ENCODE measurements at regions not wholly inside any gene's neighbourhood (a gene's known extent, or its start where the extent isn't known, plus 50 kb on each side); places are given as distances from the start of the nearest gene placed in this dataset.
"Not testable (repeated sequence)": the region's sequence is repeated elsewhere in the genome, so short reads cannot be mapped to it uniquely, and the experiment has no call there.

DNA sequence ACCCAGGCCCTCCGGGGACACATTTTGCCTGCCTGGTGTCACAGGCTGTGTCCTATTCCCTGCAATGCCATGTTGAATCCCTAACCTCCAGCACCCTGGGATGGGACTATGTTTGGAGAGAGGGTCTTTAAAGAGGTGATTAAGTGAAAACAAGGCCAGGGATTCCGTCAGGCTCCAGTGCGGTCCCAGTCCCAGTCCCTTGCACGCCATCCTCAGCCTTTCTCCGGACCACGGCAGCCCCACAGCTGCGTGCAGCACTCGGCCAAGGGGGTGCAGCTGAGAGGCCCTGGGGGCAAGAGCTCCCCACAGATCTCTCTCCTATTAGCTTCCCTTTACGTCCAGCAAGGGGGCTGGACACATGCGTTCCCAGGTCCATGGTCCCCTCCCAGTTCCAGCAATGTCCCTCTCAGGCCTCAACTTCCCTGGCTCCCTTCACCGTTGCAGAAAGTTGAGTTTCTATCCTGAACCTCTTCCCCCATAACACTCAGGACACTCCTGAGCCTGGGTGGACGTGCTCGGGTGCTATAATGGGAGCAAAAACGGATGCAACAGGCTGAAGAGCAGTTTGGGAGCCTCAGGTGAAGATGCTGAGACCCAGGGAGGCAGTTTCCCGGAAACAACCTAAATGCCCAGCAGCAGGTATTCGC lies 1422.7 kb downstream of the BRD1 start:
- Histone ChIP-seq H3K9me2 (replicated peaks; ENCODE audit: control insufficient read depth, low read length) (no peaks in the 10 kb centered on the region), H3F3A (ENCODE audit: control insufficient read depth, insufficient read depth) (no peaks in the 10 kb centered on the region), H4K20me1 (ENCODE audit: control insufficient read depth, insufficient read depth, low read depth, low read length) (no peaks in the 10 kb centered on the region), H3K4me3 (ENCODE audit: low read length) (no peak overlapping the region), H3K4me1 (ENCODE audit: control insufficient read depth, low read length) (no peaks in the 10 kb centered on the region), H3K36me3 (ENCODE audit: control insufficient read depth, low read length) (no peaks in the 10 kb centered on the region), H3K9me3 (ENCODE audit: control insufficient read depth, insufficient read depth, low read length) (no peaks in the 10 kb centered on the region), H3K4me2 (ENCODE audit: low read length) (no peak overlapping the region), H3K27me3 (ENCODE audit: control insufficient read depth, low read length) (no peaks in the 10 kb centered on the region; the same call in 1 of the 2 replicates), H3K27ac (ENCODE audit: low read depth, low read length) (no peak overlapping the region), H3K79me2 (ENCODE audit: control insufficient read depth, low read length) (no peaks in the 10 kb centered on the region)
- TF ChIP-seq, protein P1, sequence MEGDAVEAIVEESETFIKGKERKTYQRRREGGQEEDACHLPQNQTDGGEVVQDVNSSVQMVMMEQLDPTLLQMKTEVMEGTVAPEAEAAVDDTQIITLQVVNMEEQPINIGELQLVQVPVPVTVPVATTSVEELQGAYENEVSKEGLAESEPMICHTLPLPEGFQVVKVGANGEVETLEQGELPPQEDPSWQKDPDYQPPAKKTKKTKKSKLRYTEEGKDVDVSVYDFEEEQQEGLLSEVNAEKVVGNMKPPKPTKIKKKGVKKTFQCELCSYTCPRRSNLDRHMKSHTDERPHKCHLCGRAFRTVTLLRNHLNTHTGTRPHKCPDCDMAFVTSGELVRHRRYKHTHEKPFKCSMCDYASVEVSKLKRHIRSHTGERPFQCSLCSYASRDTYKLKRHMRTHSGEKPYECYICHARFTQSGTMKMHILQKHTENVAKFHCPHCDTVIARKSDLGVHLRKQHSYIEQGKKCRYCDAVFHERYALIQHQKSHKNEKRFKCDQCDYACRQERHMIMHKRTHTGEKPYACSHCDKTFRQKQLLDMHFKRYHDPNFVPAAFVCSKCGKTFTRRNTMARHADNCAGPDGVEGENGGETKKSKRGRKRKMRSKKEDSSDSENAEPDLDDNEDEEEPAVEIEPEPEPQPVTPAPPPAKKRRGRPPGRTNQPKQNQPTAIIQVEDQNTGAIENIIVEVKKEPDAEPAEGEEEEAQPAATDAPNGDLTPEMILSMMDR (IDR thresholded peaks at IDR 0.05; ENCODE audit: low read depth, low read length, poor library complexity, severe bottlenecking) = no peak
- TF ChIP-seq EZH2phosphoT487 (IDR thresholded peaks at IDR 0.05; ENCODE audit: borderline replicate concordance, low read length) = no peak

DNA sequence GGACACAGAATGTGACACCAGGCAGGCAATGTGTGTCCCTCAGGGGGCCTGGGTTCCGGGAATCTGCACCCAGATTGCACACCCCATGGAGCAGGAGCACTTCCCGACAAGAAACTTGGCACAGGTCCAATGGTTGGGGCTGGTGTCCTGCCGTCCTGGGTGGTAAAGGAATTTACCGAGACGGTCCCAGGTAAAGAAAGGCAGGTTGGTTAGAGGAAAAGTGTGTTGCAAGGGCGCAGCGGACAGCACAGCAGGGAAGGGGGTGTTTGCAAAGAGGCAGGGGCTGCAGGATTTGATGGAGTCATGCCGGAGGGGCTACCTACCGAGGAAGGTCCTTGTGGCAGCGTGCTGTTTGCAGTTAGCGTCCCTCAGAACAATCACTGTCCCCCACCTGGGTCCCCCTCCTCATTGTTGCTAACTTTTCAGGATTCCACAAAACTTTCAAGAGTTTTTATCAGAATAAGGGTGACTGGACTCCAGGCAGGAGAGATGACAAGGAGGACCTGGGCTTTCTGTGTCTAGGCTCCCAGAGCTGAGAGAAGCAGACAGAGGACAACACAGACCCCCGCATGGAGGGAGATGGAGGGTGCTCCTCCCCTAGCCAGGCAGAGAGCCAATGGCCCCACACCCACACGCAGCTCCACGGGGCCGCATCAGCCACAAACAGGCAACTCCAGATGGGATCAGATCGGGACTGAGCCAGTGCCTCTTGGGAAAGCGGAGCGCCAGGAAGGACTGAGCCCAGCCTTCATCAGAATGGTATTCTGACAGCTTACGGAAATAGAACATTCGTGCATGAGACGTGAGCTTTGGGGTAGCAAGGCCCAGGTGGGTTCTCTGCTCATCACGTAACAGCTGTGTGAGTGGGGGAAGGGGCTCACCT lies 1423.9 kb downstream of the BRD1 start:
- Histone ChIP-seq H3K4me2 (ENCODE audit: low read length) (no peak overlapping the region), H3K4me1 (ENCODE audit: control insufficient read depth, low read length) (no peaks in the 10 kb centered on the region), H3K9me2 (replicated peaks; ENCODE audit: control insufficient read depth, low read length) (no peaks in the 10 kb centered on the region), H3F3A (ENCODE audit: control insufficient read depth, insufficient read depth) (no peaks in the 10 kb centered on the region), H3K9me3 (ENCODE audit: control insufficient read depth, insufficient read depth, low read length) (no peaks in the 10 kb centered on the region), H3K27me3 (ENCODE audit: control insufficient read depth, low read length) (no peaks in the 10 kb centered on the region; the same call in 1 of the 2 replicates), H3K36me3 (ENCODE audit: control insufficient read depth, low read length) (no peaks in the 10 kb centered on the region), H3K27ac (ENCODE audit: low read depth, low read length) (no peak overlapping the region), H3K4me3 (ENCODE audit: low read length) (no peak overlapping the region), H3K79me2 (ENCODE audit: control insufficient read depth, low read length) (no peaks in the 10 kb centered on the region), H4K20me1 (ENCODE audit: control insufficient read depth, insufficient read depth, low read depth, low read length) (no peaks in the 10 kb centered on the region)
- TF ChIP-seq, protein P1 (IDR thresholded peaks at IDR 0.05; ENCODE audit: low read depth, low read length, poor library complexity, severe bottlenecking) = no peak

DNA sequence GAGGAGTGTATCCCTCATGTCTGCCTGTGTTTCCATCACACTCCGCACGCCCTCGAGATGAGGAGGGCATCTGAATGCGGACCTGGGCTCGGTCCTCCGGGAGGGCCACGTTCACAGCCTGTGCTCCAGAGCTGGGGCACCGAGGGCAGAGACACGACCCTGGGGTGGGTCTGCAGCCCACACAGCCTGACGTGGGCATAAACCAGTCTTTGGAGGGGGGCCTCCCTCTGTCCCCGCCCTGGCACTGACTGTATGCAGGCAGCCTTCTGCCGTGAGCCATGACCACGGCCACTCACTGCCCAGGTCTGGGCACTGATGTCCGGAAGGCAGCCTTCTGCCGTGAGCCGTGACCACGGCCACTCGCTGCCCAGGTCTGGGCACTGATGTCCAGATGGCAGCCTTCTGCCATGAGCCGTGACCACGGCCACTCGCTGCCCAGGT lies 1425.1 kb downstream of the BRD1 start:
- H3K27ac ChIP-seq (ENCODE audit: low read depth, low read length) = no peak overlapping the region
- H3F3A ChIP-seq (ENCODE audit: control insufficient read depth, insufficient read depth) = no peaks in the 10 kb centered on the region
- no peaks in the 10 kb centered on the region for H3K9me2 ChIP-seq (replicated peaks; ENCODE audit: control insufficient read depth, low read length)
- H3K27me3 ChIP-seq (ENCODE audit: control insufficient read depth, low read length) = no peaks in the 10 kb centered on the region; the same call in 1 of the 2 replicates
- H3K4me2 ChIP-seq (ENCODE audit: low read length) = no peak overlapping the region
- H3K9me3 ChIP-seq (ENCODE audit: control insufficient read depth, insufficient read depth, low read length) = no peaks in the 10 kb centered on the region
- TF ChIP-seq EZH2phosphoT487 (IDR thresholded peaks at IDR 0.05; ENCODE audit: borderline replicate concordance, low read length) = no peak
- TF ChIP-seq, protein P1 (IDR thresholded peaks at IDR 0.05; ENCODE audit: low read depth, low read length, poor library complexity, severe bottlenecking) = no peak
- no peaks in the 10 kb centered on the region for H4K20me1 ChIP-seq (ENCODE audit: control insufficient read depth, insufficient read depth, low read depth, low read length)
- H3K4me1 ChIP-seq (ENCODE audit: control insufficient read depth, low read length) = no peaks in the 10 kb centered on the region
- H3K79me2 ChIP-seq (ENCODE audit: control insufficient read depth, low read length) = no peaks in the 10 kb centered on the region
- no peaks in the 10 kb centered on the region for H3K36me3 ChIP-seq (ENCODE audit: control insufficient read depth, low read length)
- no peak overlapping the region for H3K4me3 ChIP-seq (ENCODE audit: low read length)

DNA sequence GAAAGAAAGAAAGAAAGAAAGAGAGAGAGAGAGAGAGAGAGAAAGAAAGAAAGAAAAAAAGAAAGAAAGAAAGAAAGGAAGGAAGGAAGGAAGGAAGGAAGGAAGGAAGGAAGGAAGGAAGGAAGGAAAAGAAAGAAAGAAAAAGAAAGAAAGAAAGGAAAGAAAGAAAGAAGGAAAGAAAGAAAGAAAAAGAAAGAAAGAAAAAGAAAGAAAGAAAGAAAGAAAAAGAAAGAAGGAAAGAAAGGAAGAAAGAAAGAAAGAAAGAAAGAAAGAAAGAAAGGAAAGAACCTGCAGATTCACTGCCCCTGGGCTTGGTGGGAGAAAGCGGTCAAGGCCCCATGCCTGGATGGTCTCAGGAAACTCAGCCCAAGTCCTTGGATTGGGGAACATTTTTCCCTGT lies 1426.2 kb downstream of the BRD1 start:
- H3K9me3 ChIP-seq (ENCODE audit: control insufficient read depth, insufficient read depth, low read length); H3K4me2 ChIP-seq (ENCODE audit: low read length); H3K27me3 ChIP-seq (ENCODE audit: control insufficient read depth, low read length); H3K36me3 ChIP-seq (ENCODE audit: control insufficient read depth, low read length); H3K79me2 ChIP-seq (ENCODE audit: control insufficient read depth, low read length); H3K27ac ChIP-seq (ENCODE audit: low read depth, low read length); H3K4me1 ChIP-seq (ENCODE audit: control insufficient read depth, low read length); H4K20me1 ChIP-seq (ENCODE audit: control insufficient read depth, insufficient read depth, low read depth, low read length); H3K9me2 ChIP-seq (replicated peaks; ENCODE audit: control insufficient read depth, low read length); H3F3A ChIP-seq (ENCODE audit: control insufficient read depth, insufficient read depth); H3K4me3 ChIP-seq (ENCODE audit: low read length): not testable (repeated sequence)
